ENCODE measurements at regions not wholly inside any gene's neighbourhood (a gene's known extent, or its start where the extent isn't known, plus 50 kb on each side); places are given as distances from the start of the nearest gene placed in this dataset.

DNA sequence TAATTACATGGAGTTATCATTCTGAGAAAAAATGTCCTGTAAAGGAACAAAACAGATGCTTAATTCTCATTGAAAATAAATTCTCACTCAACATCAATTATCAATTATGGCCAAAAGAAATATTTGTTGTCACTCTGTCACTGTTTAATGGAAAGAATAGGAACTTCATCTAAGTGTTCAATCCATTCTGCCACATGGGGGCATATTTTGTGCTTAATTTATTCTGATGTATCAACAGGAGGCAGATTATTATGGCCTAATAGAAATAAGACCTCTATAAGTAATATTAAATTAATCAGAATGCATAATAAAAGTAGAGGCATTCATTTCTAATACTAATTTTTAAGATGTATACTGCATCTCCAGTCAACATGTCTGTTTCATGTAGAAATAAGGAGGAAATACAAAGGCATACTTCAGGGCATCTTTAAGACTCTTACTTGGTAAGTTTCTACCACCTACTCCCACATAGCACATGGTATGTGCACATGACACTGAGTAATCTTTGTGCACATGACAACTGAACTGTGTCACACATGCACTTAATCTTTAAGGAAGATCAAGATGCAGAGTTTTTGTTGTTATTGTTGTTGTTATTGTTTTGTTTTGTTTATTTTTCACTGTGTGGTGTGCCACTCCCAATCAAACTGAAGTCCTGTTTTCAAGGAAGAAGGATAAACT lies 420.4 kb upstream of the SEMA3A start:
- DNase-seq: no peak

DNA sequence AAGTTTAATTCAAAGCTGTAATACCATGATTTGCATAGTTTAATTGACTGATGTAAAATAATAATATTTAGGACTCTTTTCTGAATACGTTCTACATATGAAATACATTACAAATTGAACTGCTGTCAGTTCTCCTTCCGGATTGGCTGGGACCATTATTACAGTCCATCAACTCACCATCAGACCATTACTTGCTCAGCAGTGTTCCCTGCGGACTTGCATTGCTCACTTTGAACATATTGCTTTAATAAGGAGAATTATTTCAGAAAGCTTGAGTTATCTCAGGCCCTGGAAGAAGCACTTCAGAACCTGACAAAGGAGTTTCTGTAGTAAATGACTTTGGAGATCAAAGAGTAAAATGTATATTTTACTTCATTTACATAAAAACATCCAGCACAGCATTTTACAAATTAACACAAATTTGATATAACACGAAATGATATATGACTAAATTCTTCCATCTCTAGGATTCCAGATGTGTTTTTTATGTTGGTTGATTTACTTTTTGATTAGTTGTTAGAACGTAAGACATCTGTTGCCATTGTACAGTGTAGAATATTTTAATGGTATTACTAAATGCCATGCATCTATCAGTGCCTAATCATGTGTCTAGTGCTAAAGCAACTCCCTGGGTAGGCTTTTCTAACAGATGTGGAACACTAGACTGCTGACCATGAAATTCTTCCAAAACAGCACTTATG lies 418.5 kb upstream of the SEMA3A start:
- no peak for DNase-seq

GRCh38 chr7:84611391-84611790 lies 416.8 kb upstream of the SEMA3A start:
- DNase-seq: no peak

- DNase-seq: no peak
Measured at GRCh38 chr7:84610390-84610789, 415.8 kb upstream of the SEMA3A start.

DNA sequence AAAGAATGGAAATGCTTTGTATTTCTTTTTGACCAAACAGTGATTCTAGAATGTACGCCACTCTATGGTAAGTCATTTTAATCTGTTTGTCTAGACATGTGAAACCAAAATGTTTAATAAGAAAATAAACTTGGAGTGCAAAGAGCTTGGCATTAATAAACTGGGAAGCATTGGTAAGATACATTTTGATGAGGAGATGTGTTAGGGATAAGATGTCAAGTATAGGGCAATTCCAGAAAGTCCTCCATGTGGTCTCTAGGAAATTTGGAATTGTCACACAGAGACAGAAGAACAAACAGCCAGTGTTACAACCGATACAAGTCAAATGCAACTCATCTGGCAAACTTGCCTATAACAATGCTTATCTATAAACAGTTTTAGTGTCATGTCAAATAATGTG lies 410.7 kb upstream of the SEMA3A start:
- no peak for DNase-seq

GRCh38 chr7:84603545-84603944 lies 409.0 kb upstream of the SEMA3A start:
- no peak for DNase-seq

DNA sequence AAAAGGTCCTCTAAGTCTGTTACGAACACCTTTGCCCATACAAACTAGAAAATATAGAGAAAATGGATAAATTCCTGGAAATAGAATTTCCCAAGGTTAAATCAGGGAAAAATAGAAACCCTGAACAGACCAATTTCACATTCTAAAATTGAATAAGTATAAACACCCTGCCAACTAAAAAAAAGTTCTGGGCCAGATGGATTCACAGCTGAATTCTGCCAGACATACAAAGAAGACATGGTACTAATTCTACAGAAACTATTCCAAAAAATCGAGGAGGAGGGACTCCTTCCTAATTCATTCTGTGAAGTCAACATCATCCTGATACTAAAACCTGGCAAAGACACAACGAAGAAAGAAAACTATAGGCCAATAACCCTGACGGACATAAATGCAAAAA lies 400.4 kb upstream of the SEMA3A start:
- DNase-seq: no peak

GRCh38 chr7:84591897-84592296 lies 397.3 kb upstream of the SEMA3A start:
- DNase-seq: no peak

GRCh38 chr7:84589012-84589411 lies 394.4 kb upstream of the SEMA3A start:
- no peak for DNase-seq

DNA sequence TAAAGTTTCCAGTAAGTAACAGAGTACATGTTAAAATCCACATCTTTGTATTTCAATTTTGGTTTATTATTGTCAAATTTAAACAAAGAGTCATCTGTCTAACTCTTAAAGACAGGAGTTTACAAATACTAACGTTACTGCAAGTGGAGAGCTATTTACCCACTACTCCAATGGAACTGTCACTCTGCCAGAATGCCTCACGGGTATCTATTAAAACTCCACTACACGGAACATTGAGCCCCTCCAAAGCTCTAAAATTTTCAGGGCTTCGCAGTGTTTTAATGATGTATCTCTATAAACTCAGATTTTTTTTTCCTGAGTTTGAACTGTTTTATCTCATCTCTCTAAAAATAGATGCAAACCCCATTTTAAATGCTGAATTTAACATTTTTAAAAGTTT lies 388.7 kb upstream of the SEMA3A start:
- no peak for DNase-seq

DNA sequence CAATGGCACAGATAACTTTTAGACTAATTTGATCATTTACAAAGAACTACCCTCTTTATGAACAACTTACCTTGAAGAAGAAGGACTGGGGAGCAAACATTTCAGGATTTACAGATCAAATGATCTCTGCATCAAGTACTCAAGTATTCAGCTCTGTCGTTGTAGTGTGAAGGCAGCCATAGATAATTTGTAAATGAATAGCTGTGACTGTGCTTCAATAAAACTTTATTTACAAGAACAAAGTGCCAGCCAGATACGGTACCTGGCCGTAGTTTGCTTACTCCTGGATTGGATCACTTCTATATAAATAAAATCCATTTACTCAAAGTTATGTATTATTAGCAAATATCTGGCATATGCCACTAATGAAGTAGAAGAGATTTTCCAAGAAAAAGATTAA lies 388.2 kb upstream of the SEMA3A start:
- no peak for DNase-seq

DNA sequence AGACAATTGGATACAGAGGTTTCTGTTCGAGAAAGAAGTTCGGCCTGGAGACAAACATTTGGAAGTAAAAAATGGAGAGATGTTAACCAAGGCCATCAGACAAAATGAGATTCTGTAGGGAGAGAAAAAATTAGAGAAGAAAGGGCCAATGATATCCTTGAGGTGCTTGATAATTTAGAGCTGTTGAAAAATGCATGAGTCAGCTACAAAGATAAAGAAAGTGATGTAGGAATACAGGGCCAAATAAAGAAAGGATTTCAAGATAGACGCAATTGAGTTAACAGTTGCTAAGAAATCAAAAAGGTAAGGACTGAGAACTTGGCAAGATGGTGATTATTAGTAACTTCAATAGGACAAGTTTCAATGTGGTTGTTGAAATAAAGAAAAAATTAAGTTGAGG lies 384.2 kb upstream of the SEMA3A start:
- no peak for DNase-seq

- no peak for DNase-seq
Measured at GRCh38 chr7:84568781-84569180, 374.2 kb upstream of the SEMA3A start.

DNA sequence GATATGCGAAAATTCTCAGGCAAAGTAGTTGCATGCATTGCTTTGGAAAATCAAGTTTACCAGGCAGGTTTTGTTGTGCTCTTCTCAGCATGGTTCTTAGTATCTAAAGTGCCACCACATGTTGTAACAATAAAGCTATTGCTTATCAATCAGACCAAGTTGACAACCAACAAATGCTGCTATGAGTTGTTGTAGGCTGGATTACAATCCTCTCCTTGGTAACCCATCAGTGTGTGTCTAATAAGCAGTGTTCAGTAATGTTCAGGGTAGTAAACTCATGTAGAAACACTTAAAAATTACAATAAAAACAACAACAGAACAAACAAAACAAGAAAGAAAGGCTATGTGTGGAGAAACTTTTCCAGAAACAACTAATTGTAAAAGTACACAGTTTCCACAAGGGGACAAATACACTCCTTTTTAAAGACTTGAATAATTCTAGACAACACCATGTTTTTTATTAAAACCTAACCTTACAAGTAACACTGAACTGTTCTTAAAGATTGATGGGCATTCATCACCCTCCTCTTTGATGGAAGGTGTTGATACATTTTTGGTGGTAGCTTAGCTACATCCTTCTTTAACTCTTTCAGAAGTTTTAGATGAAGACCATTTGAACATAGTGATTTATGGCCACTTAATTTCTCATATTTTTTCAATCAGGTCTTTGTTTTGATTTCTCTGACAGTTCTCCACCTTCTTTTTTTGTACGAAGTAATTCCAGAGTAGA lies 370.9 kb upstream of the SEMA3A start:
- DNase-seq: no peak

- DNase-seq: no peak
Measured at GRCh38 chr7:84553711-84554110, 359.1 kb upstream of the SEMA3A start.

GRCh38 chr7:84549409-84549808 lies 354.8 kb upstream of the SEMA3A start:
- no peak for DNase-seq

DNA sequence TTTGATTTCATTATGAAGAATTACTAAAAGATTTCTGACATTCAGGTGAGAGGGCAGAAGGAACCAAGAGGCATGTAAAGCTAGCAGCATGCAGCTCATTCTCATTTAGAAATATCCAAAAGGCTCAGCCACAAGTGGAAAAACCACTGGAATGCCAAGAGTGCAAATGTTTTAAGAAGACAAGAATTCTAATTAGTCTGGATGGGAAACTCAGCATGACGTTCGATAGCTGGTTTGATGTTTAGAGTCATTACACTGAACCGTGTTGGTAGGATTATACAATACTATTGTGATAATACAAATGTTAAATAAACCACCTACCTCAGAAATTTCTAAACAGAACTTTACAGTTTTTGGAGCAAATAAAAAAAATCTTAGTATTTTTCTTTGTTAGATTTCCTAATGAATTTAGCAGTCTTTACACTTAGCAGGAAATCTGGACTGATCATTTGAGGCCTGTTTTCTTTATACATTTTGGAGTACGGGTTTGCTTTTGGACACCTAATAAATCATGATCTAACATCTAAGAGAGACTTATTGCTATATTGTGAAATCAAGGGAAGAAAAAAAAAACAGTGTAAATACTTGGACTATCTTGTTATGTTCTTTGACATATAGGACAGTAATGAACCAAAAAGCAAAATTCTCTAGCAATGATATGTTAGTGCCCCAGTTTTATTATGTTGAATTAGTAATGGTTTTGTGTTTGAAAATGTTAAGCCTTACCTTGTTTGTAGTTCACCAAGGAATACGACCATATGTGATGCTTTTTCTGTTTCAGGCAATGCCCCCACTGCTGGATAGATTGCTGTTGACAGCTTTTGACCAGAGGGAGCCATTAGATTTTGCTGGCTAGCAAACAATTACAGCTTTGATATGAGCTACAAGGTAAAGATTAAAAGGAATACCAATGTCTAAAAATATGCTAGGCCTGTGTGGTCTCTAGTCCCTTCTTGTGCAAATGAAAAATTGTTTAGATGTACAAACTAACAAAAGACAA lies 354.1 kb upstream of the SEMA3A start:
- DNase-seq: no peak

- DNase-seq: no peak
Measured at GRCh38 chr7:84547331-84547730, 352.7 kb upstream of the SEMA3A start.

- no peak for DNase-seq
Measured at GRCh38 chr7:84546403-84546802, 351.8 kb upstream of the SEMA3A start.

GRCh38 chr7:84538268-84538667 lies 343.7 kb upstream of the SEMA3A start:
- no peak for DNase-seq

- no peak for DNase-seq
Measured at GRCh38 chr7:84536271-84536870, 341.8 kb upstream of the SEMA3A start.

DNA sequence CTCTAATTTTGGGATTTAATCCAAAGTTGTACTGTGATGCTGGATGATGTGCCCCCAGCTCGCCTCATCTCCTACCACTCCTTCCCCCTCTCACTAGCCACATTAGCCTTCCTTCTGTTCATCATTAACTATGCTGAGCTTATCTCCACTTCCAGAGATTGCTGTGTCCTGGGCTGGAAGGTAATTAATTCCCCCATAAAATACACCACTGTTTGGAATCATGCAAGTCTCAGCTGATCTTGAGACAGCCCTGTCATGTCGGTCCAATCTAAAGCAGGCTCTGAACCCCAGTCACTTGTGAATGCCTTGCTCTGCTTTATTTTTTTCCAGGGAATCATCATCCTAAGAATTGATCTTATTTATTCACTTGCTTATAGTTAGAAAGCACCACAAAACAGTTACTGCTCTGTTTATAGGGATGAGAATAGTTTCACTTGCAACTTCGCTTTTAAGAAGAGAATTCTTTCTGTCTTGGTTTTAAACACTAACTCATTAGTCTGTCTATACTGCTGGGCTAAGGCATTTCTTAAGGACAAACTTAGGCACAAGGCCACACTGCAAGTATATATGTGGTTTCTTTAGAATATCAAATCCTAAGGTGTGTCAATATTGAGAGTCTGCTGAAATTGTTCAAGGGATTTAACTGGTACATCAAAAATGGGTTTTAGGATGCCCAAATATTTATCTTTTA lies 341.1 kb upstream of the SEMA3A start:
- DNase-seq: no peak
